DMS114 treated with DMSO at 0.1 percent for 48 hours (cell line): ENCODE measurements at regions not wholly inside any gene's neighbourhood (a gene's known extent, or its start where the extent isn't known, plus 50 kb on each side); places are given as distances from the start of the nearest gene placed in this dataset.

Experiments
- DNase-seq: peaks from one replicate; lab custom pipeline; 2025; ENCODE audit not compliant: unreplicated experiment; lab: John Stamatoyannopoulos, UW

DNA sequence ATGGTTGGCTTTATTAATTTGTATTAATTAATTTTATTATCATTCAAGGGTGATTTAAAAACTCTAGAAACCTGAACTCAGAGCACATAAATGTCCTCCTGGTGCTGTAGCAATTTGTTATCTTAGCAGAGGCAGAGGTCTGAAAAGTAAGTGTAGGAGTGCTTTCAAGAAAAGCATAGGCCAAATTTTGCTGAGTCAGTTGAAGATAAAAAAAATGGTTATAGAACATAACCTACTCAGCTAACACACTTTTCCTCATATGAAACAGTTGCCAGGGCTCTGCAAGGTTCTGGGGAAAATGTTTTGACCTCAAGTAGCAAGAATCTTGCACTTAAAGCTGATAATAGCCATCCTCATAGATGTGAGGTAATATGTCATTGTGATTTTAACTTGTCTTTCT lies 53.5 kb upstream of the CHODL start:
- DNase-seq: no peak

GRCh38 chr21:18178509-18178908 lies 66.1 kb upstream of the CHODL start:
- DNase-seq: no peak

DNA sequence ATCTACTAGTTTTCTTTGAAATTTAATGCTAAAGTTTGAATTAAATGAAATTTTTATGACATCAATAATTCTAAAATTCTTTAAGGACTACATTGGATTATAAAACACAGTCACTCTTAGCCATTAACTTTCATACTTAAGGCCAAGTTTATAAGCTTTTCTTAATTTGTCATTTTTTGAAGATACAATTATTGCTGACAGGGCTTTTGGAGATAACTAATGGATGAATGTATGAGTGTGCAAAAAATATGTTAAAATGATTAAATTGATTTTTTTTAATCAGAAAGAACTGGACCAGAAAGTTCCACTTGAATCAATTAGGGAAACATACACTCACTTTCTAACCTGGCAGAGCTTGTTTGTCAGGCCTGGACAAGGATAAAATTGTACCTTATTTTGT lies 70.3 kb upstream of the CHODL start:
- DNase-seq: no peak

GRCh38 chr21:18170829-18171228 lies 73.8 kb upstream of the CHODL start:
- no peak for DNase-seq

DNA sequence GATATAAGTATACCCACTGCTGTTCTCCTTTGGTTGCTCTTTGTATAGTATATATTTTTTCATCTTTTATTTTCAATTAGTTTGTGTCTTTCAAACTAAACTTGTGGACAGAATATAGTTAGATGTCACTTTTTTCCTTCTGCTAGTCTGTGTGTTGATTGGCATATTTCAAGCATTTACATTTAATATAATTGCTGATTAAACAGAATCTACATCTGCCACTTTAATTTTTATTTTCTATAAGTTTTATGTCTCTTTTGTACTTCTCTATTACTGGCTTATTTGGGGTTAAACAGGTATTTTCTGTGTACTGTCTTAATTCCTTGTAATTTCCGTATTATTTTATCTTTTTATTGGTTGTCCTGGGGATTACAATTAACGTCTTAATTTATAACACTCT lies 74.4 kb upstream of the CHODL start:
- no peak for DNase-seq

DNA sequence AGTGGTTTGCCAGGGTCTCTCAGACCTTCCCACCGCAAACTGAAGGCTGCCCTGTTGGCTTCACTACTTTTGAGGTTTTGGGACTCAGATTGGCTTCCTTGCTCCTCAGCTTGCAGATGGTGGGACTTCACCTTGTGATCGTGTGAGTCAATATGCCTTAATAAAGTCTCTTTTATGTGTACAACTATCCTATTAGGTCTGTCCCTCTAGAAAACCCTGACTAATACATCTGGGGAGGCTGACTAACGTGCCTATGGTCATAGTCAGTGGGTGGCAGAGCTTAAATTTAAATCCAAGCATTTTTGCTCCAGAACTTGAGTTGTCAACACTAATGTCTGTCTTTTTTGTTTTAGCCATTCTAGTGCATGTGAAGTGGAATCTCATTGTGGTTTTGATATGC lies 76.5 kb upstream of the CHODL start:
- DNase-seq: no peak

GRCh38 chr21:18164933-18165332 lies 79.7 kb upstream of the CHODL start:
- no peak for DNase-seq

DNA sequence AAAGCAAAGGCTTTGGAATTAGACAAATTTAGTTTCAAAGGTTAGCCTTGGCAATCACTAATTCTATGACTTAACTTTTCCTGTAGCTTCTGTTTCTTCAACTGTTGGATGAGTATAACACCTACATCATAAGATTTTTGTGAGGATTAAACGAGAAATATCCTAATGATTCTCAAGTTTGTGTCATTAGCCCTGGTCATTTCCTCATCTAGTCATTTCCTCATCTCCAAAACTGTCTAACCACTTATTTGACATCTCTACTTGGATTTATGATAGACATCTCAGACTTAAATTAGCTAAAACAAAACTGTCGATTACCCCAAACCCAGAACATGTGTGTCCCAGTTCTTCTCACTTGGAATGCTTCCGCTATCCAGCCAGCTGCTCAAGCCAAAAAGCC lies 80.2 kb upstream of the CHODL start:
- DNase-seq: no peak

- no peak for DNase-seq
Observed at GRCh38 chr21:18163956-18164355, 80.7 kb upstream of the CHODL start.

DNA sequence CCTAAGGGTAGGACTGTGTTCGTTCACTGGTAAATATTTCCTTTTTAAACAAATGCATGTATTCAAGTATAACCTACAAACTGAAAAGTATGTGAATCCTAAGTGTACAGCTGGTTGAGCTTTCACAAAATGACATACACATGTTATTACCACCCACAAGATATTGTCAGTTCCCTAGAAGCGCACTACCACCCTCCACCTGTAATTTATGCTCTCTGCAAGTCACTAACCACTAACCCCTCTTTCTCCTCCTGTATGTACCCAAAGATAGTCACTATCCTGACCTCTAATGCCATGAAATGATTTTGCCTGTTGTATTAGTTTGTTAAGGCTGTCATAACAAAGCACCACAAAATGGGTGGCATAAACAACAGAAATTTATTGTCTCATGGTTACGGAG lies 82.8 kb upstream of the CHODL start:
- DNase-seq: no peak

DNA sequence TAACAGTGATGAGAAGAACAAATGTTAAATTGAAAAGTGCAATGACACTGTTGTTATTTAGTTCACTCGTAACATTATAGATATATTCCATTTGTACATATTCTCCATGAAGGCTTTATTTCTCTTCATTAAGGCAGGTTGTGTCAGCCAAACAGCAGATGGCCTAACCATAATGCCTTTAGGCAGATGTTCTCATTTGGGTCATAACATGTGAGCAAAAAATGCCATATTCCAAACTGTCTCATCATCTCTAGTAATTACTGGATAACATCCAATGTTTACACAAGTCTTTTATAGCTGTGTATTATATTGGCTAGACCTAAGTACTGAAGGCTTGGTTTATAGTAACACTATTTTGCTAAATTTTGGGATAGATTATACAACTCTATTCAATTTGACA lies 87.2 kb upstream of the CHODL start:
- no peak for DNase-seq

DNA sequence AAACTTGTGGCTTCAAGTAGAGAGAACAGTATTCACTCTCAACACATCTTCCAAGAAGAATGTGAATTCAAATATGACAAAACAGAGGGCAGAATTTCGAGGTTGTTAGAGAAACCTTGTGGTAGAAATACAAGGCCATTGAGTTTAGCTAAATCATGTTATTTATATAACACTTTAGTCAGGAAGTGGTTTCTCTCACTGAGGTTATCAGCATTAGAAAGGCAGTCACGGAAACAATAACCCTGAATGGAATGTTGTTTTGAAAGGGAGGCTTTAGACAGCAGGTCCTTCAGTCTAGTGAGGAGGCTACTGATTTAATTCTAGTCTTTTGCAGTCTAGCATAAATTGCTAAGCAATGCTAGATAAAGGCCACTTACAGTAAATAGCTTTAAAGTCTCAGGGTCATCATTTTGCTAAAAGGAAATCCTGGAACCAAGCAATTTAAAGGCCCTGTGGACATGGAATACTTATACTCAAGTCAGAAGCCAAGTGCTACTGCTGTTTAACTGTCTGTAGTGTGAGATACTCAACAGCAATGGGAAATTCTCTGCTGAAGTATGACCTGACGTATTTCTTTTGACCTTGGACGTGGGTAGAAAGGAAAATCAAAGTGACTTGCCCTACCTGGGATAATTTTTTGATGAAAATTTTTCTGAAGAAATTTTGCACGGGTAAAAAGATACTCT lies 89.0 kb upstream of the CHODL start:
- DNase-seq: no peak

DNA sequence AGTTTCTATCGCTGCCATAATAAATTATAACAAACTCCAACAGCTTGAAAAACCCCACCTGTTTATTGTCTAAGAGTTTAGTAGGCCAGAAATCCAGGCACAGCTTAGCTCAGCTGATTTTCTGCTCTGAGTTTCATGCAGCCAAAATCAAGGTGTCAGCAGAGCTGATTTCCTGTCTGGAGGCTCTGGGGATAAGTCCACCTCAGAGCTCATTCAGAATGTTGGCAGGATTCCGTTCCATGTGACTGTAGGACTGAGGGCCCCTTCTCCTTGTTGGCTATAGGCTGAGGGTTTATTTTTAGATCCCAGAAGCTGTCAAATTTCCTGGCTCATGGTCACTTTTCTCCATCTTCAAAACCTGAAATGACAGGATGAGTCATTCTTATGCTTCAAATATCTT lies 91.6 kb upstream of the CHODL start:
- no peak for DNase-seq

DNA sequence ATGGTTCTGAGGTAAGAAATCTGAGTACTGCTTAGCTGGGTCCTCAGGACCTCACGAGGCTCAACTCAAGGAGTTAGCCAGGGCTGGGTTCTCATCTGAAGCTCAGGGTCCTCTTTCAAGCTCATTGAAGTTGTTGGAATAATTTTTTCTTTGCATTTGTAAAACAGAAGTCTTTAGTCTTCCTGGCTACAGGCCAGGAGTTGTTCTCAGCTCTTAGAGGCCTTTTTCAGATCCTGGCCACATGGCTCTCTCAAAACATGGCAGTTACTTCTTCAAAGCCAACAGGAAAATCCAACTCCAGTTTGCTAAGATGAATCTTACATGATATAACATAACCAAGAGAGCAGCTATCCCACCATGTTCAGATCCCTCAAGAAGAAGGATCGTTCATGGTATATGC lies 92.3 kb upstream of the CHODL start:
- no peak for DNase-seq

- DNase-seq: no peak
Observed at GRCh38 chr21:18151046-18151445, 93.6 kb upstream of the CHODL start.

DNA sequence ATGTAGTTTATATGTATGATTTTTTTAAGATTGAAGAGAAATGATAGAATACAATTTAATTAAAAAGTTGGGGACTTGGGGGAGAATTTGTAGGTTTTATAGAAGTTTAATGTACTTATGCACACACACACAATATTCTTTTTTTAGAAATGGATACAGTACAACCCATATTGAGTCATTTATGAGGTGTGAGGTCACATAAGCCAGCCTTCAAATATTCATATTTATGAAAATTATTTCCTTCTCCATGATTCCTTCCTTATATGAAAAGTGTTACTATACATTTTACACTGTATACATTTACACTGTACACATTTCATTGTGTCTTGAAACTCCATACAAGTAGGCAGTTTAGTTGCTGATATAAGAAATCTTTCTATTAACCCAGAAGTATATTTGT lies 96.2 kb upstream of the CHODL start:
- no peak for DNase-seq

DNA sequence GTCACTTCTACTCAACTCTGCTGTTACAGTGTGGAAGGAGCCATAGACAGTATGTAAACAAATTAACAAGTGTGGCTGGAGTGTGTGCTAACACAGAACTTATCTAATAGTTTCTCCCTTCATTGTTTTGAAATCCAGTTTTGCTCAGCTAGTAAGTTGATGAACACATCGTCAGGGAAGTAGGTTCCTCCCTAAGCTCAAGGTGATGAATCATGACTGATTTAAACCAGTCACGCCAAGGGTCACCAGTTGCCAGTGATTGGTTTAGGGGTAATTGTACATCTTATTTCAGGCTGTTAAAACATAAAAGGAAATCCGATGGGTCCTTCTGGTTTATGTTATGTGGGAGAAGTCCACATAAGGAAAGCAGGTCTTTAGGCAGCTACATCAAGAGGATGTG lies 97.0 kb upstream of the CHODL start:
- no peak for DNase-seq

DNA sequence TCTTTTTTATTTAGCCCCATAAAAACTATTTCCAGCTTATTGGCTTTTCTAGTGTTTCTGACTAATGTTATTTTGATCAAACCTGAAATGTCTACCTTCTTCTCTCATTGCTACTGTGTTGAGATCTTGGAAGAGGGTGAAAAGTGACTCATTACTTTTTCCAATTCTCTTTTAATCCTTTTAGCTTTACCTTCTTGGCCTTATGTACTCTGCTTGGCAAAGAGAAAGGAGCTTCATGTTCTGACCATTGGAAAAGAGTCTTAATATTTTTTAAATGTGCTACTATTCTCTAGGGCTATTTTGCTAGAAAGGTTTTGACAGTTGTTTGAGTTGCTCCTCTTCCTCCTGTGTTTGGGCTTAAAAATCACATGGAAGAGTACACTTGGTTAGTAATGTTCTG lies 97.8 kb upstream of the CHODL start:
- no peak for DNase-seq

GRCh38 chr21:18144339-18144738 lies 100.3 kb upstream of the CHODL start:
- no peak for DNase-seq

GRCh38 chr21:18142655-18143054 lies 102.0 kb upstream of the CHODL start:
- DNase-seq: no peak

DNA sequence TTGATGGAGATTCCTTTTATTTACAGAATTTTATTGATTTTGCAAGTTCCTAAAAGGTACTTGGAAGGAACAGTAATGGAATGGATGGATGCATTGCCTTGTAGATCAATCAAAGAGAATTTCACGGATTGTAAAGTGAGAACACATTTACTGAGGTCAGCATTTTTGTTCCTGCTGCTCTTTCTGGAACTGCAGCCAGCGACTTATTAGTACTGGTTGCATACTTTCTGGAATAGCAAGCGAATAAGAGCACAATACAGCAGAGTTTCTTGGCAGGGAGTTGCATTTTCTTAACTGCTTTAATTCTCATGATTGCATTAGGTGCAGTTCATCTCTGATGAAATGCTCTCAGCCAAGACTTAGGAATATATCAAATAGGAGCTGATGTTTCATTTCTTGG lies 106.1 kb upstream of the CHODL start:
- no peak for DNase-seq

DNA sequence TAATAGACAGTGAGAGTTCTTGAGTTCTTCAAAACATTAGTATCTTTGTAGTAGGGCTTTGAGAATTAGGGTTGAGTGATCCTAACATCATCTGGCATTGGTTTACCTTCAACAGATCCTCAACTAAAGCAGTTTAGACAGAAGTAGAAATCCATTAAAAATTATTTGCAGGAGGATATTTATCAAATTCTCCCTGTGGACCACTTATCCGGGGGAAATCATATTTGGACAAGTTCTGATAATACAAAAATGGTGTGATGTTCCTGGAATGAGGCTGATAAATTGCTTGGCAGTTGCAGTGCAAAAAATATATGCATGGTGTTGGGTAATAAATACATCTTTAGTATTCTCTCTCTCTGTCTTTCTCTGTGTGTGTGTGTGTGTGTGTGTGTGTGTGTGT lies 115.1 kb upstream of the CHODL start:
- no peak for DNase-seq

GRCh38 chr21:18118566-18118965 lies 126.1 kb upstream of the CHODL start:
- no peak for DNase-seq

DNA sequence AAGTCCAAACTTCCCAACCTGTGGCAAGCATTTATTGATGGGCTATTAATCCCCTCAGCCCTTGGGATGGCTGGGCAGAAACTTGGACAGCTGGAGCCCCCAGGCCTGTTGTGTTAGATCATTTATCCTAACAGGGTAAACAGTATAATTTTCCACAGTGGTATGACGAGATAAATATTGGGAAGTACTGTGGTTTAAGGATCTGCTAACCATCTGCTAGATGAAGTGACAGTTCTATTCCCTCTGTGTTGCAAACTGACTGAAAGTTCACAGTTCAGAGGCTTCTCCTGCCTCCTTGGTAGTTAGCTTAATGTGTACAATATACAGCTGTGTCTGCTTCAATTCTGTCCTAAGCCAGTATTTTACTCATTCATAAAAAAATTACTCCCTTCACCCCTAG lies 127.5 kb upstream of the CHODL start:
- DNase-seq: no peak
